ENCODE measurements at regions not wholly inside any gene's neighbourhood (a gene's known extent, or its start where the extent isn't known, plus 50 kb on each side); places are given as distances from the start of the nearest gene placed in this dataset.
"Not testable (repeated sequence)": the region's sequence is repeated elsewhere in the genome, so short reads cannot be mapped to it uniquely, and the experiment has no call there.

DNA sequence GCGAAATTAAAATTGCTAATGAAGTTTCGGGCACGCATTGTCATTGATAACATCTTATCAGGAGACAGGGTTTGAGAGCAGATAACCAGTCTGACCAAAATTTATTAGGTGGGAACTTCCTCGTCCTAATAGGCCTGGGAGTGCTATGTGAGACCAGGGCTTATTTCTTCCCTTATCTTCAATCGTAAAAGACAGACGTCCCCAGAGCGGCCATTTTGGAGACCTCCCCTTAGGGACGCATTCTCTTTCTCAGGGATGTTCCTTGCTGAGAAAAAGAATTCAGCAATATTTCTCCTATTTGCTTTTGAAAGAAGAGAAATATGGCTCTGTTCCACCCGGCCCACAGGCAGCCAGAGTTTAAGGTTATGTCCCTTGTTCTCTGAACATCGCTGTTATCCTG is 184.7 kb downstream of the OSTF1 start:
- TF ChIP-seq POLR2A, CTCF (IDR thresholded peaks at IDR 0.05): not testable (repeated sequence)
